PC-3 (cell line): ENCODE measurements at regions not wholly inside any gene's neighbourhood (a gene's known extent, or its start where the extent isn't known, plus 50 kb on each side); places are given as distances from the start of the nearest gene placed in this dataset.
"Not testable (repeated sequence)": the region's sequence is repeated elsewhere in the genome, so short reads cannot be mapped to it uniquely, and the experiment has no call there.

Experiments
- EZH2 ChIP-seq: fragments of 300-600 bp; sonication (generic); IDR thresholded peaks from one replicate; pipeline ENCODE4 v1.6.1; 2017; ENCODE audit warnings: antibody characterized with exemption, mild to moderate bottlenecking, low read length; ENCODE audit not compliant: unreplicated experiment
- EZH2phosphoT487 ChIP-seq: fragments of 300-600 bp; sonication (generic); IDR thresholded peaks from 2 replicates; pipeline ENCODE4 v1.6.1; 2018; ENCODE audit warnings: mild to moderate bottlenecking, antibody characterized with exemption, low read length, borderline replicate concordance
- TF ChIP-seq, protein P1 (sequence below): fragments of 300-600 bp; sonication (generic); conservative IDR thresholded peaks from 2 replicates; pipeline ENCODE4 v1.5.1; 2017; ENCODE audit warnings: antibody characterized with exemption, low read depth, mild to moderate bottlenecking, low read length

DNA sequence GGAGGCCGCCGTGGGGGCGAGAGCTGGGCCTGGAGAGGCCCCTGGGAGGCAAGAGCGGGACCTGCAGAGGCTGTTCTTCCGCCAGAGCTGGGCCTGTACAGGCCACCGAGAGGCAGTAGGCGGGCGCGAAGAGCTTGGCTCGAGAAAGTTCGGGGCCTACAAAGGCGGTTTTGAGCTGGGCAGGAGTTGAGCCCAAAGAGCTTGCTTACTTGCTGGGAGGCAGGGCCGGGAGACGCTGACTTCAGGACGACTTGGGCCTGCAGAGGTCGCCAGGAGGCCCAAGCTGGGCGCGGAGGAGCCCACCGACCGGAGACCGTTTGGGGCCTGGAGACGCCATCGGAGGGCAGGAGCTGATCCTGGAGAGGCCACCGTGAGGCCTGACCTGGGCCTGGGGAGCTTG lies 257.1 kb upstream of the NUPR2 start:
- TF ChIP-seq EZH2, EZH2phosphoT487: not testable (repeated sequence)
- TF ChIP-seq, protein P1, sequence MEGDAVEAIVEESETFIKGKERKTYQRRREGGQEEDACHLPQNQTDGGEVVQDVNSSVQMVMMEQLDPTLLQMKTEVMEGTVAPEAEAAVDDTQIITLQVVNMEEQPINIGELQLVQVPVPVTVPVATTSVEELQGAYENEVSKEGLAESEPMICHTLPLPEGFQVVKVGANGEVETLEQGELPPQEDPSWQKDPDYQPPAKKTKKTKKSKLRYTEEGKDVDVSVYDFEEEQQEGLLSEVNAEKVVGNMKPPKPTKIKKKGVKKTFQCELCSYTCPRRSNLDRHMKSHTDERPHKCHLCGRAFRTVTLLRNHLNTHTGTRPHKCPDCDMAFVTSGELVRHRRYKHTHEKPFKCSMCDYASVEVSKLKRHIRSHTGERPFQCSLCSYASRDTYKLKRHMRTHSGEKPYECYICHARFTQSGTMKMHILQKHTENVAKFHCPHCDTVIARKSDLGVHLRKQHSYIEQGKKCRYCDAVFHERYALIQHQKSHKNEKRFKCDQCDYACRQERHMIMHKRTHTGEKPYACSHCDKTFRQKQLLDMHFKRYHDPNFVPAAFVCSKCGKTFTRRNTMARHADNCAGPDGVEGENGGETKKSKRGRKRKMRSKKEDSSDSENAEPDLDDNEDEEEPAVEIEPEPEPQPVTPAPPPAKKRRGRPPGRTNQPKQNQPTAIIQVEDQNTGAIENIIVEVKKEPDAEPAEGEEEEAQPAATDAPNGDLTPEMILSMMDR = not testable (repeated sequence)
